ENCODE measurements at regions not wholly inside any gene's neighbourhood (a gene's known extent, or its start where the extent isn't known, plus 50 kb on each side); places are given as distances from the start of the nearest gene placed in this dataset.

GRCh38 chr1:165055581-165055980, 300.9 kb downstream of the LMX1A start:
- TF ChIP-seq CTCF (IDR thresholded peaks at IDR 0.05) (no peak), EP300 (IDR thresholded peaks at IDR 0.05) (no peak)
